Inferior parietal cortex (tissue), 1 donor: ENCODE measurements at regions not wholly inside any gene's neighbourhood (a gene's known extent, or its start where the extent isn't known, plus 50 kb on each side); places are given as distances from the start of the nearest gene placed in this dataset.
"Not testable (repeated sequence)": the region's sequence is repeated elsewhere in the genome, so short reads cannot be mapped to it uniquely, and the experiment has no call there.

Source experiments
- DNase-seq: peaks from one replicate; pipeline ENCODE4 v3.0.0-alpha.2; 2016; ENCODE audit errors: extremely low spot score

DNA sequence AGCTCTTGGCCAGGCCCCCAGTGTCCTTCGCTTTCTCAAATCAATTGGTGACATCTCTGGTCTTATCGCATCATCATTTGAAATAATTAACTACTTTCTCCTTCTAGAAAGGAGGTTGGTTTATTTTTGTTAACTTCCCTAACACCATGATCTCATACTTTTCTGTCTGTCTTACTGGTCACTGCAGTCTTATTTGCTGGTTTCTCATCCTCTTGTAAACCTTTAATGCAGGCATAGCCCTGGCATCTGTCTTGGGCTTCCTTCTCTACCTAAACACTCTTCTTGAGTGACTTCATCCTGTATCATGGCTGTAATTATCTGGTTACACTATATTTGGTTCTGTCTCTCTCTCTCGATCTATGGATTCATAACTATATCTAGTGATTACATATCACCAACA, 152.8 kb downstream of the CYSLTR2 start:
- no peak for DNase-seq

DNA sequence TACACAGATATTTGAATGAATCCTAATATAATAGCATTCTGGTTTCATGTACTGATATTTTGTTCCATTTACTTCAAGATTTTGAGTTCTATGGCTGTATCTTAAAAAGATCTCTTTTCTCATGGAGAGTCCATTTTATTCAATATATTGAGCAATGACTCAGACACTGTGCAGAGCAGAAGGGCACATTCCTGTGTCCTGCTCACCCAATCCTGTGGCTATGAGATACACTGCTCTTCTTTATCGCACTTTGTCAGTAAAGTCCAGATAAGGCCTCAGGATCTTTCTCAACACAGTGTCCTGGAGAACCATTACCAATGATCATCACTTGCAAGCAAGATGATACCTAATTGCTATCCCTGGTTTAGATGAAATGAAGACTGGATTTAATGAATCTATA, 155.0 kb downstream of the CYSLTR2 start:
- no peak for DNase-seq

DNA sequence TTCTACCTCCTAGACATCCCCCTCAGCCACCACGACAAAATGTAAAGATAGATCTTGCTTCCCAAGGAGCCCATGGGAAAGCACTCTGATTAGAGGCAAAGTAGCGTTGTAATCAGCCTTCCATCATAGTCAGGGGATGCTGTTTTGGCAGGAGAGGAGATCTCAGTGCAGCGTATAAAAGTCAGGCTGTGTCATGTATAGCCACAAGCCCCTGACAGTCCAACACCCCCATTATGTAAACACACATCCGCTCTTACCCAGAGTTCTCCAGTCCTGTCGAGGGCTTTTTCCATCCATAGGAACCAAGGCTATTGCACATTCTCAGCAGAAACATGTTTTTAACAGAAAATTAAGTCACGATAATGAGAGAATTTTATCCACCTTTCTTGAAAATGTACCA, 156.3 kb downstream of the CYSLTR2 start:
- no peak for DNase-seq

DNA sequence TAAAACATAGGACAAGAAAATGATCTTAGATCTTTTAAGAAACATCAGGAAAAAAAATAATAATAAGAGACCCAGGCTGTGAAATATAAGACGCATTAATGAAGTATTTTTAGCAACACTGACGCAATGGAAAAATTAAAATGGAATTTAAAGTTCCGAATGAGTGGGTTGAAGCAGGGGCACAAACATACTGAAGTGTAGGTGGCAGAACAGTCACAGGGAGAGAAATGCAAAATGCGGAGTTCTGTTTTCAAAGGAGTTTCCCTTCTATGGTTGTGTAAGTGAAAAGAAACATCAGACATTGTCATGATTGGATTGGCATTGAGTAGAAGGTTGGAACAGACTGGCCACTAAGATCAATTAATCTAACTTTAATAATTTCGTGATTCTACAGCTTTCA, 159.8 kb downstream of the CYSLTR2 start:
- DNase-seq: no peak

DNA sequence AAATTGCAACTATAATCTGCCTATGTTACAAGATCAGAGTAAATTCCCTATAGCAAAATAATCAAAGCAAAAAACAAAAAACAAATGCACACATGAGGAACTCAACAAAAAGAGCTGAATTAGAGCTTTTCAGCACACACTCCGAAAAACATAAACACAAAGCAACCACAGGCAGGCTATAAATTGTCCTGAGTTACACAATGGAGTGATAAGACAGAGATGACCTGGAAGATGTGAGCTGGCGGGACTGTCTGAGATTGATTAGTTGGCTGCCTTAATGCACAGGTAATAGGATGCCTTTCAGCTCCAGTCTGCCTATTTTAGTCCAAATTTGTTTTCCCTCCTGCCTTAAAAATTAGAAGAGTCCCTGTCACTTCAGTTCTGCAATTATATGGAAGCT, 159.0 kb upstream of the FNDC3A start:
- DNase-seq: no peak

DNA sequence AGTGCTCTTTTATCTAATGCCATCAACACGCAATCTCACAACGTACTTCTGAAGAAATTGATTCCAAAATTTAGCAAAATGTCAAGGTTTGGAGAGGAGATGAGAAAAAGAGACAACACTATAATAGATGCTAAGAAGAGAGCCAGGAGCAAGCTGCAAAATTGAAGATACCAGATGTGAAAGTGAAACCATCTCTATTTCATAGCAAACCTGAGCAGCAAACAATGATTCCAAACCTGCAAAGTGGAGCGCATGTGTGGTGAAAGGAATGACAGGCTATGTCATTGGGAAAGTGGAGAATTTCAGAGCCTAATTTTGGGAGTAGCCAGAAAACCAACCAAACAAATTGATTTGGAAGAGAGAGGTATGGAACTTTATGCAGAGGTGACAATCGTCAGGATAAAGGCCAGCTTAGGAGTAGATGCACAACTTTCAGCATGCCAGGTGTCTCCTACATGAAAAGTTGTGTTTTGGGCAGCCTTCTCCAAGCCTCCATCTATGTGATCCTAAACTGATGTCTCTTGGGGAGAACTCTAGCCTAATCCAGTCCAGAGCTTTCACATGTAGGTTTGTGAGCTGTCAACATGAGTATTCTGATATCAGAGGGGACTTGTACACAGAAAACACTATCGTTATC, 158.4 kb upstream of the FNDC3A start:
- DNase-seq: no peak

DNA sequence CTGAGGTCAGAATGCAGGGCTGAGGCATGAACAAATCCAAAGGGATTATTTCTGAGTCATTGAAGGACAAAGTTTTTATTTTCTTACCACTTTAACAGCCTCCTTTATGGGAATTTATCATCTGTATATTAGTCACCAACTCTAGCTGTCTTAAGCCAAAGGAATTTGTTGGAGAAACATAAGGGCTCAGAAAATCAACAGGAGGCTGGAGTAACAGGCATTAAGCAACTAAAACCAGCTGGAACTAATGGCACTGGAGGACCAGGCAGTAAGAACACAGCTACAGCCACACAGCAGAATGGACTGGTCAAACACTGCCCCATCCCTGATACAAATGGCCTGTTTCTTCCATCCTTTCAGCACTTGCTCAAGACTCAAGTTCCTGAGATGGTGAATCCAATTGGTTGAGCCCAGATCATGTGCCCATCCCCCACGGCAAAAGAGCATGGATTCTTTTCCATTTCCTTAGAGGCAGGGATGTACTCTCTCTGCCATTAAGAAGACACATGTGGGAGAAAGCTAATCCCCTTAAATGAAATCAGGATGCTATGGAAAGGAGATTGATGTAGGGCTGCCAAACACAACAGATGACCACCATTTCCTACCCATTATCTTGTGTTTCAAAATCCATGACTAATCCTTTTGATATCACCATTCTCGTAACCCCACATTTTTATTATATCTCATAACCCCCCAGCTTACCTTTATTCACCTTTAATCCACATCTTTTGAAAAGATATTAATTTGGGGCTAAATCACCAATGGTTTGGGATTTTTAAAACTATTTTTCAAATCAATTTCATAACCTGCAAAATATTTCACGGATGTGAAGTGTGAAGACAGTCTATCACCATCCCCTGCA, 157.0 kb upstream of the FNDC3A start:
- DNase-seq: no peak

DNA sequence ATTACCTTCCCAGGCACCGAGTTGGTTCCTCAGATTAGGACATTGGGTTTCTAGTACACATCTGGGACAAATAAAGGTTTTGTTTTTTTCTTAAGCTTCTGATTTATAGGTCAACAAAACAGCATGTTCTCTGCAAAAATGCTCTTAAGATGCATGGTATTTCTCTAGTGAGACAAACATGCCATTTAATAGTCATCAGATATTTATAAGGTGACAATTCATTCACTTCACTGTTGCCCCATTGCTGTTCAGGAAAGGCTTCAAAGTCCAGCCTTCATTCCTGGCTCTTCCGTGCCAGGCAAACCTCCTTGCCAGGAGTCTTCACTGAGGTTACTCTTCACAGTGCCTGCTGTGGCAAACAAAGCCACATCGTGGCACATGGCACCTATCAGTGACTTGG, 156.3 kb upstream of the FNDC3A start:
- DNase-seq: no peak

DNA sequence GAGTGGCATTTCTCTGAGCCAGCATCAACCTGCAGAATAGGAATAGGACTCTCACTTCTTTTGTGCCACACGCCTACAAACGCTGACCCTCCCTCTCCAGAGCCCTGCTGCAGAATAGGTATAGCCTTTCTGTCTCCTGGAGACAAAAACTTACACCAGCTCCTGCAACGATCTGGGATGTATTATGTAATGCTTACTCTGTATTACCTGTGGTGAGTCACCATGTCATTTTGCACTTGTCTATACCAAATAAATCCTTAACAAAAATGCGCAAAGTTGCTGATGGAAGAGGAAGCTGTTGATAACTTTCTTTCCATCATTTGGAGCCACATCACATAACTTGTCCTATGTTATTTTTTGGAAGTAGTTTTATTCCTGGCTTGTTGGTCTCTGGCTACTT, 155.8 kb upstream of the FNDC3A start:
- DNase-seq: no peak

DNA sequence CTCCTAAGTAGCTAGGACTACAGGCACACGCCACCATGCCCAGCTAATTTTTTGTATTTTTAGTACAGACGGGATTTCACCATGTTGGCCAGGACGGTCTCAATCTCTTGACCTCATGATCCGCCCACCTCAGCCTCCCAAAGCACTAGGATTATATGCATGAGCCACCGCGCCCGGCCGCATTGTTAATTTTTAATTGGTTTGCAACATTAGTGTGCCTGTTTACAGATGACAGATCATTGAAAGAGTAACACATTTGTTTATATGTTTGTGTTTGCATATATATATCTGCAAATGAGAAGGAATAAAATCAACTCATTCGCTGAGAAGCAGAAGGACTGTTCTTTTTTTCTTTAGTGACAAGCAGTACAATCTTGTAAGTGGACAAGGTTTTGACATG, 152.2 kb upstream of the FNDC3A start:
- DNase-seq: not testable (repeated sequence)

DNA sequence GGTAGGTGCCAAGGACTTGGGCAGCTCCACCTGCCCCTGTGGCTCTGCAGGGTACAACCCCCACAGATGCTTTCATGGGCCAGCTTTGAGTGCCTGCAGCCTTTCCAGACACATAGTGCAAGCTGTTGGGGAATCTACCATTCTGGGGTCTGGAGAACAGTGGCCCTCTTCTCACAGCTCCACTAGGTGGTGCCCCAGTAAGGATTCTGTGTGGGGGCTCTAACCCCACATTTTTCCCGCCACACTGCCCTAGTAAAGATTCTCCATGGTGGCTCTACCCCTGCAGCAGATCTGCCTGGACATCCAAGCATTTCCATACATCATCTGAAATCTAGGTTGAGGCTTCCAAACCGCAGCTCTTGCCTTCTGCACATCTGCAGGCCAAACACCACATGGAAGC, 149.7 kb upstream of the FNDC3A start:
- DNase-seq: no peak

DNA sequence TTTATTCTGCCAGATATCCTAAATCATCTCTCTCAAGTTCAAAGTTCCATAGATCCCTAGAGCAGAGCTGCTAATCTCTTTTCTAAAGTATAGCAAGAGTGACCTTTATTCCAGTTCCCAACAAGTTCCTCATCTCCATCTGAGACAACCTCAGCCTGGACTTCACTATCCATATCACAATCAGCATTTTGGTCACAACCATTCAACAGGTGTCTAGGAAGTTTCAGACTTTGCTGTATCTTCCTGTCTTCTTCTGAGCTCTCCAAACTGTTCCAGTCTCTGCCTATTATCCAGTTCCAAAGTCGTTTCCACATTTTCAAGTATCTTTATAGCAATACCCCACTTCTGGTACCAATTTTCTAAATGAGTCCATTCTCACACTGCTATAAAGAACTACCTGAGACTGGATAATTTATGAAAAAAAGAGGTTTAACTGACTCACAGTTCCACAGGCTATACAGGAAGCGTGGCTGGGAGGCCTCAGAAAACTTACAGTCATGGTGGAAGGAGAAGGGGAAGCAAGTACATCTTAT, 148.7 kb upstream of the FNDC3A start:
- DNase-seq: not testable (repeated sequence)

DNA sequence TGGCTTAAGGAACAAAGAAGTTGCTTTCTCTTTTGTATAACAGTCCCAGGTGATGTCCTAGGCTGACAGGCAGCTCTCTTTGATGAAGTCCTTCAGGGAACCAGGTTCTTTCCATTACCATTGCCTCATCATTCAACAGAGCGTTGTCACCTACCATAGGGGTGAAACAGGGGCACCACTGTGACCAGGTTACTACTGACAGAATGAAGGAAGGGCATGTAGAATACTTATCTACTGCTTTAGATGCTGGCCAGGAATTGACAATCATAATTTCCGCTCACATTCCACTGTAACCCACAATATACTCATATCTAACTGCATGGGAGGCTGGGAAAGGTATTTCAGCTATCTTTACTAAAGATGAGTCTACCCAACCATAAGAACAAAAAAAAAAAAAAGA, 148.0 kb upstream of the FNDC3A start:
- DNase-seq: no peak

DNA sequence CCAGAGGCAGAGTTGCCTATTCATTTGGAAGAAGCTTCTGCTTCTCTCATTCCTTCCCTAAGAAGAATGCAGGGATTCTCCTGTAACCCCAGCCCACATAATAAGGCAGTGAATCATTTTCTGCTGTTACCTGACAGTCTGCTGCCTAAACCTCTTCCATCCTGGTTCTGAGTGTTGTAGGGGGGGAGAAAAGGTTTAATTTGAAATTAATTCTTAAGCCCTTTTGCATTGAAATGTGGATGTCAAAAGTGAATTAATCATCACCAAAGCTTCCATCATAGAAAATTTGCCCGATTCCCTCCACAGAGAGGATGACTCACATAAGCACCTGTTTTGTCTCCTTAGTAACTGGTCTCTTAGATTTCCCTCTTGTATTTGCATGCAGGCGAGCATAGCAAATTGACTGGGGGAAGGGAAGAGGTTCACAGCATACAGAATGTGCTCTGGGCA, 146.7 kb upstream of the FNDC3A start:
- peak; percentile 10 for DNase-seq

DNA sequence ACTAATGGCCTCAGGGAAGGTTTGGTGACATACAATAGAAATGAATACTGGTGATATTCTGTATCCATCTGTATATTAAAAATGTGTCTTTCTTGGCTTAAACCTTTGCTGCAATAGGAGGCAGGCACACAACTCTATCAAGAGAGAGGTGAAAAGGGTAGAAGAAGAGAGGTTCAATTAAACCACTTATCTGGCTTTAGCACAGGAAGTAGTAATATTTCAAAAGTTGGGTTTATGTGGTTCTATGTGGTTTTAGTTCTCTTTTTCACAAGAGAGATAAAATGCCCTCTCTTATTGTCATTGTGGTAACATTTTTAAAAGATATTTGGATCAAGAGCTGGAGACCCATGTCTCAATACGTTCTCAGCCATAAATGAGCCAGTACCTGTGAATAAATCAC, 146.2 kb upstream of the FNDC3A start:
- DNase-seq: no peak

DNA sequence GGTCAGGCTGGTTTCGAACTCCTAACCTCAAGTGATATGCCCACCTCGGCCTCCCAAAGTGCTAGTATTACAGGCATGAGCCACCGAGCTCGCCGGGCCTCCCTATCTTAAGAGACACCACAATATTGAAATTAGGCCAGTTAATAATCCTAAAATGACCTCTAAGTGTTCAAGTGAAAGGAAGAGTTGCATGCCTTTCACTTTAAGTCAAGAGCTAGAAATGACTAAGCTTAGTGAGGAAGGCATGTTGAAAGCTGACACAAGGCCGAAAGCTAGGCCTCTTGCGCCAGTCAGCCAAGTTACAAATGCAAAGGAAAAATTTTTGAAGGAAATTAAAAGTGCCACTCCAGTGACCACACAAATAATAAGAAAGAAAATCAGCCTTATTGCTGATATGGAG, 144.5 kb upstream of the FNDC3A start:
- no peak for DNase-seq

DNA sequence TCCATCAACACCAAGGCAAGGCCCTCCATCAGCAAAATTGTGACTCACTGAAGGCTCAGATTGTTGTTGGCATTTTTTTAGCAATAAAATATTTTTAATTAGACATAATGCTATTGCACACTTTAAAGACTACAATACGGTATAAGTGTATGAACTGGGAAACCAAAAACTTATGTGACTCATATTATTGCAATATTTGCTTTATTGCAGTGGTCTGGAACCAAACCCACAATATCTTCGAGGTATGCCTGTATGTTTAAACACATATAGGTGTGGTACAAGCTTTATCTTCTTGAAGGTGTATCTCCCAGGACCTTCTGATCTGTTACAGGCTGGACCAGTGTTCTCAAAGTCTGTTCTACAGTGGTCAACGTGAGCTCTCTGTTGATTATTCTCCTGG, 142.3 kb upstream of the FNDC3A start:
- no peak for DNase-seq

DNA sequence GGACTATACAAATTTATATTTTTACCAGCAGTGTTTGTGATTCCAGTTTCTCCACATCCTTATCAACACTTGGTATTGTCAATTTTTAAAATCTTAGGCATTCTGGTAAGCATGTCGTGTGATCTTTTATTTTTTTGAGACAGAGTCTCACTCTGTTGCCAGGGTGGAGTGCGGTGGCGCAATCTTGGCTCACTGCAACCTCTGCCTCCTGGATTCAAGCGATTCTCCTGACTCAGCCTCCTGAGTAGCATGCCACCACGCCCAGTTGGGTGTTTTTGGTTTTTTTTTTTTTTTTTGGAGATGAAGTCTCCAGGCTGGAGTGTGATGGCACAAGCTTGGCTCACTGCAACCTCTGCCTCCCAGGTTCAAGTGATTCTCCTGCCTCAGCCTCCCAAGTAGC, 140.4 kb upstream of the FNDC3A start:
- not testable (repeated sequence) for DNase-seq

DNA sequence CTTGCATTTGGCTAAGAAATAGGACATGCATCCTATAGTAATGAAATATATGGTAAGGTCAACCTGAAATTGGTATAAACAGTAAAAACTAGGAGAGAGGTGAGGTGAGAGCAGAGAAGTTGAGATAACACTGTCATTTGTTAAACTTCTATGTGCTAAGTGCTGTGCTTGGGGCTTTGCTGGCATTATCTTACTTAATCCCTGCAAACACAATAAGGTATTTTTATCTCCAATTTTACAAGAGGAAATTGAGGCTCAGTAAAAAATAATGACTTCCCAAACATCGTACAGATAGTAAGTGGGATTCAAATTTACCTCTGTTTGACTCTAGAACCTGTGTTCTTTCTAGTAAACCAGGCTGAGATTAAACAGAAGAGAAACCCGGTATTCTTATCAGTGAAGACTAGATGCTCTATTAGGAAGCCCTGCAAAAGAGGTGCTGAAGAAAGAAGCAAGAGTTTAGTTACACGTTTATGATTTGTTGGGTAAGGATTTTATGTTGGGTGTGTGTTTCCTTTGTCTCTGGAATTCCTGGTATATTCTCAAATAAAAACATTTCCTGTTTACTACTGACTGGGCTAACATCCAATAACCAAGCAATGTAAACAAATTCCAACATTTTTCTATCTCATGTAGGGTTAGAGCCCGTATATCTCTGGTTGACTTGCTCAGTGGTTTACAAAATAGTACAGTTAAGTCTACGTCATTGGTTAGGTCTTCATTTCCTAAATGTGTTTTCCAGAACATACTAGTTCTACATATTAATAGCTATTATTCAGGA, 137.3 kb upstream of the FNDC3A start:
- DNase-seq: no peak

DNA sequence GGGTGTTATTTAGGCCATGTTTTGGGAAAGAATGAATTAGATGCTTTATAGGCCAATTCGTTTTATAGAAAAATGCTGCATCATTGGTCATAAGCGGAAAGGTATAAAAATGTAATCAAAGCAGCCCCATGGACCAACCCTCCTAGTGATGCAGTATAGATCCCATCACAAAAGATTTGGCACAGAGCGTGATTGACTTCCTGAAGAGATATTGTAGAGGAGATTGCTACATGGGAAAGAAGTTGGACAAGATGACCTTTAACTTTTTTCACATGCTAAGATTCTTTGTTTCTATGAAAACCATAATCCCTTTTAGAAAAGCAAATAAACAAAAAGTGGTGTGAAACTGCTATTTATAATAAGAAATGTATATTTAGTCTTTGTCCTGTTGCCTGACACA, 136.5 kb upstream of the FNDC3A start:
- DNase-seq: no peak

DNA sequence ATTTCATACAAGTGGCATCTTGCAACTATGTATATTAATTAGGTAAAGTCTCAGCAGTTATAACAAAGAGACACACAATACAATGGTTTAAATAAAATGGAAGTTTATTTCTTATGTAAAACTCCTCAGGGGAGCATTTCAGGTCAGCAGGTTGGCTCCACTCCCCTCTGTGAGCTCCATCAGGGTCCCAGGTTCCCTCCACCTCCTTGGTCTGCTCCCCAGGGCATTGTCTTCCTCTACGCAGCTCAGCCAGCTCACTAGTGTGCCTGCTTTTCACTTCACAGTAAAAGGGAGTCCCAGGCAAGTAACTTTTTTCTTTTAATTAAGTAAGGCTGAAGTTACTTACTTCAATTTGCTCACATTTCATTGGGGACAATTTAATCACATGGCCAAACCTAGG, 135.3 kb upstream of the FNDC3A start:
- no peak for DNase-seq

DNA sequence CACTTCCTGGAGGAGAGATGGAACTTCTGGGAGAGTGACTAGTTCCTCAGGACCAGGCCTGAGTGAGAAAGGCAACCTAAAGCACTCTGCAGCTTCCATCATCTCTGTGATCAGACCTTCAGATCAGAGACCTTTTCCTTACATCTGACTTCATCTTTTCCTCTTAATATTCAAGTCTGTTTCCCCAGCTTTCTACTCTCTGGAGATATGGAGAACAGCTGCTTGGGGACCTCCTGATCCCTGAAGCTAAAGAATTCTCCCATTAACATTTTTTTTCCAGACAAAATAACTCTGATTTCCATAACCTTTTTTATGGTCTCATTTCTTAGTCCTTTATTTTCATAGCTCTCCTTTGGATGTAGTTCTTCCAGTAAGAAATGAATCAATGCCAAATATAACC, 133.4 kb upstream of the FNDC3A start:
- DNase-seq: no peak
